GM12878 (cell line): ENCODE measurements at regions not wholly inside any gene's neighbourhood (a gene's known extent, or its start where the extent isn't known, plus 50 kb on each side); places are given as distances from the start of the nearest gene placed in this dataset.

Experiments
- ATAC-seq: fragments of 200-7000 bp; cut with Tn5 transposase; 3 replicates; pipeline ENCODE4 v1.9.1; 2020; ENCODE audit warnings: mild to moderate bottlenecking, moderate library complexity
- BruUV-seq: library from RNA; stranded (reverse); fragments of 400-500 nt; replicated peaks from 2 replicates; lab custom pipeline; 2021; lab: Mats Ljungman, UMichigan
- CTCF ChIA-PET: fragments of 300-600 bp; sonication (Branson Sonifier 250); formaldehyde crosslinking; extraction: SDS; loops from one replicate; lab custom pipeline; 2021; ENCODE audit warnings: inconsistent platforms; lab: Yijun Ruan, JAX
- POLR2A ChIA-PET: fragments of 350-600 bp; formaldehyde crosslinking; extraction: SDS; loops from one replicate; lab custom pipeline; 2021; ENCODE audit warnings: inconsistent platforms; lab: Charles Lee
- RAD21 ChIA-PET: fragments of 300-600 bp; sonication (Branson Sonifier 250); formaldehyde crosslinking; loops from one replicate; lab custom pipeline; 2023; ENCODE audit warnings: antibody characterized with exemption; ENCODE audit not compliant: unreplicated experiment; lab: Charles Lee
- SMC1A ChIA-PET: fragments of 300-600 bp; sonication (Branson Sonifier 250); formaldehyde crosslinking; loops from one replicate; lab custom pipeline; 2023; ENCODE audit not compliant: unreplicated experiment, uncharacterized antibody; lab: Charles Lee
- DNase-seq: peaks from one replicate; pipeline ENCODE4 v3.0.0-alpha.2; 2011; ENCODE audit warnings: low read depth, low spot score
- FAIRE-seq: peaks from 3 replicates; lab custom pipeline; 2011; peaks lifted over from hg19 to GRCh38; lab: Jason Lieb, UNC
- H2AFZ ChIP-seq: 2 replicates; pipeline ENCODE4 v1.6.0; 2011; ENCODE audit warnings: low read depth, low read length, control low read depth; ENCODE audit not compliant: control insufficient read depth
- H3K27ac ChIP-seq: 2 replicates; pipeline ENCODE4 v1.5.1; 2011; ENCODE audit warnings: control low read depth; ENCODE audit not compliant: control insufficient read depth, insufficient read depth
- H3K27me3 ChIP-seq, 2 experiments: replicated peaks in 1 of 2; 2 replicates each; pipeline versions ENCODE4 v1.6.0 to v1.6.1; 2011; ENCODE audit warnings: low read length in 1 of 2; ENCODE audit not compliant: control insufficient read depth in 2 of 2, insufficient read depth in 2 of 2
- H3K36me3 ChIP-seq, 2 experiments: 2 replicates each; pipeline ENCODE4 v1.5.1; 2011; ENCODE audit warnings: low read length in 1 of 2; ENCODE audit not compliant: control insufficient read depth in 2 of 2, insufficient read depth in 2 of 2
- H3K4me1 ChIP-seq: 2 replicates; pipeline ENCODE4 v1.6.1; 2011; ENCODE audit warnings: mild to moderate bottlenecking, low read length, moderate library complexity, mixed read lengths; ENCODE audit not compliant: control insufficient read depth, insufficient read depth
- H3K4me2 ChIP-seq: 2 replicates; pipeline ENCODE4 v1.6.0; 2011; ENCODE audit warnings: control low read depth; ENCODE audit not compliant: control insufficient read depth, insufficient read depth
- H3K4me3 ChIP-seq: fragments of 200-600 bp; sonication (generic); 2 replicates; pipeline ENCODE4 v1.5.1; 2016
- H3K79me2 ChIP-seq: 2 replicates; pipeline ENCODE4 v1.6.0; 2011; ENCODE audit warnings: low read length; ENCODE audit not compliant: control insufficient read depth, insufficient read depth
- H3K9ac ChIP-seq: 2 replicates; pipeline ENCODE4 v1.8.0; 2011; ENCODE audit warnings: low read length, control low read depth, mixed read lengths; ENCODE audit not compliant: control insufficient read depth, insufficient read depth
- H3K9me3 ChIP-seq: replicated peaks from 3 replicates; pipeline ENCODE4 v1.5.1; 2011; ENCODE audit warnings: mild to moderate bottlenecking, low read length; ENCODE audit not compliant: control insufficient read depth, insufficient read depth
- H4K20me1 ChIP-seq: 2 replicates; pipeline ENCODE4 v1.6.0; 2011; ENCODE audit not compliant: control insufficient read depth, insufficient read depth
- BACH1 ChIP-seq: fragments of 450-650 bp; IDR thresholded peaks from 2 replicates; pipeline ENCODE4 v1.6.1; 2017; ENCODE audit warnings: mild to moderate bottlenecking, borderline replicate concordance
- GATAD2B ChIP-seq: fragments of 450-650 bp; conservative IDR thresholded peaks from 2 replicates; pipeline ENCODE4 v1.6.1; 2017; ENCODE audit warnings: low read depth, mild to moderate bottlenecking, moderate library complexity
- KLF5 ChIP-seq: fragments of 450-650 bp; IDR thresholded peaks from 2 replicates; pipeline ENCODE4 v1.6.1; 2014; ENCODE audit warnings: mild to moderate bottlenecking; ENCODE audit not compliant: partially characterized antibody
- SMAD1 ChIP-seq: fragments of 450-650 bp; IDR thresholded peaks from 2 replicates; pipeline ENCODE4 v1.6.1; 2018; ENCODE audit warnings: mild to moderate bottlenecking, low read depth; ENCODE audit not compliant: partially characterized antibody
- SMARCA5 ChIP-seq: fragments of 450-650 bp; IDR thresholded peaks from 2 replicates; pipeline ENCODE4 v1.6.1; 2017; ENCODE audit warnings: mild to moderate bottlenecking
- SUZ12 ChIP-seq: fragments of 200-600 bp; sonication (generic); IDR thresholded peaks from one replicate; pipeline ENCODE4 v1.6.1; 2018; ENCODE audit warnings: antibody characterized with exemption, mild to moderate bottlenecking; ENCODE audit not compliant: unreplicated experiment
- ZBED1 ChIP-seq: IDR thresholded peaks from 2 replicates; pipeline ENCODE4 v1.6.1; 2016; ENCODE audit warnings: borderline replicate concordance
- ZNF384 ChIP-seq: IDR thresholded peaks from 2 replicates; pipeline ENCODE4 v1.6.1; 2012; ENCODE audit warnings: low read depth, mild to moderate bottlenecking, low read length, improper control_type of control experiment, borderline replicate concordance
- WGBS: methylation state at CpG from one replicate; pipeline ENCODE4 v1.1.6; 2016; ENCODE audit warnings: low lambda C conversion rate; ENCODE audit not compliant: insufficient replicate concordance, insufficient coverage; ENCODE audit errors: missing lambda C conversion rate; 5-methylcytosine and 5-hydroxymethylcytosine counted together
- in situ Hi-C: fragments of 300-500 bp; cut with MboI; formaldehyde crosslinking; loops from 9 replicates; pipeline ENCODE4 v1.14.3; 2018; ENCODE audit warnings: mixed read lengths
- intact Hi-C: fragments of 100-400 bp; cut with micrococcal nuclease; formaldehyde crosslinking; loops from one replicate; pipeline ENCODE4 v1.14.2; 2022; ENCODE audit not compliant: unreplicated experiment
- TF ChIP-seq, protein P1 (sequence below): fragments of 450-650 bp; conservative IDR thresholded peaks from 2 replicates; pipeline ENCODE4 v1.6.1; 2017; ENCODE audit warnings: mild to moderate bottlenecking, moderate library complexity

DNA sequence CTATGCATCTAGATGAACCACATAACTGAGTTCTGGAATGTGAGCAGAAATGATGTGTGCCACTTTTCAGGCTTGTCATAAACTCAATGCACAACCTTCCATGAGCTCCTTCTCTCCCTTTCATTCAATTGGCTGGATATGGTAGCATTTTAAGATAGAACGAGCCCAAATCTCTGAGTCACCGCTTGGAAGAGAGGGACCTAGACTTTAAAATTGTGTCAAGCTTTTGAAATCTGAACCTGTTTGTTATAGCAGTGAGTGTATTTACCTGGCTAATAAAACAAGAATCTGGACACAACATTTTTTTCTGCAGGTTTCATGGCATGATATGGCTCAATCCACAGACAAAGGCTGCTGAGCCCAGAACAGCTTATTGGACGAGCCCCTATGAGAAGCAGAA is 297.8 kb upstream of the SPRED2 start:
- BruUV-seq, result no TSS peak
- no peak for DNase-seq
- 28% methylated on average over 3 of the region's 3 CpGs for WGBS
- no peak for ATAC-seq
- Histone ChIP-seq H3K4me2 (no peak overlapping the region), H3K79me2 (no peaks in the 10 kb centered on the region), H3K27me3 (peaks cover 0 to 2% of the 10 kb centered on the region in 2 experiments; a peak in 1 of 4 replicates), H3K9me3 (no peaks in the 10 kb centered on the region), H3K27ac (no peak overlapping the region), H2AFZ (no peak overlapping the region), H3K36me3 (no peaks in the 10 kb centered on the region), H3K4me3 (no peak overlapping the region), H3K4me1 (no peaks in the 10 kb centered on the region), H3K9ac (no peak overlapping the region), H4K20me1 (no peaks in the 10 kb centered on the region)
- intact Hi-C loops (no loop called here), in situ Hi-C loops (no loop called here)
- RAD21 ChIA-PET, result no interaction called here
- no peak for FAIRE-seq
- CTCF ChIA-PET, result no interaction called here
- TF ChIP-seq ZNF384, result no peak
- TF ChIP-seq BACH1, result no peak
- TF ChIP-seq SMAD1, result no peak
- TF ChIP-seq ZBED1, result no peak
- TF ChIP-seq SUZ12, result no peak
- TF ChIP-seq GATAD2B, result no peak
- no peak for TF ChIP-seq SMARCA5
- TF ChIP-seq, protein P1, sequence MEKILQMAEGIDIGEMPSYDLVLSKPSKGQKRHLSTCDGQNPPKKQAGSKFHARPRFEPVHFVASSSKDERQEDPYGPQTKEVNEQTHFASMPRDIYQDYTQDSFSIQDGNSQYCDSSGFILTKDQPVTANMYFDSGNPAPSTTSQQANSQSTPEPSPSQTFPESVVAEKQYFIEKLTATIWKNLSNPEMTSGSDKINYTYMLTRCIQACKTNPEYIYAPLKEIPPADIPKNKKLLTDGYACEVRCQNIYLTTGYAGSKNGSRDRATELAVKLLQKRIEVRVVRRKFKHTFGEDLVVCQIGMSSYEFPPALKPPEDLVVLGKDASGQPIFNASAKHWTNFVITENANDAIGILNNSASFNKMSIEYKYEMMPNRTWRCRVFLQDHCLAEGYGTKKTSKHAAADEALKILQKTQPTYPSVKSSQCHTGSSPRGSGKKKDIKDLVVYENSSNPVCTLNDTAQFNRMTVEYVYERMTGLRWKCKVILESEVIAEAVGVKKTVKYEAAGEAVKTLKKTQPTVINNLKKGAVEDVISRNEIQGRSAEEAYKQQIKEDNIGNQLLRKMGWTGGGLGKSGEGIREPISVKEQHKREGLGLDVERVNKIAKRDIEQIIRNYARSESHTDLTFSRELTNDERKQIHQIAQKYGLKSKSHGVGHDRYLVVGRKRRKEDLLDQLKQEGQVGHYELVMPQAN, result no peak
- no peak for TF ChIP-seq KLF5
- SMC1A ChIA-PET, result interaction anchor here (1.5 kb wide), 1 partner anchor 34 kb away, joined by 3 read pairs; no protein-coding TSS in a partner anchor
- POLR2A ChIA-PET, result no interaction called here
